B cell (primary cell): ENCODE measurements at regions not wholly inside any gene's neighbourhood (a gene's known extent, or its start where the extent isn't known, plus 50 kb on each side); places are given as distances from the start of the nearest gene placed in this dataset.

ENCODE experiments used
- ATAC-seq: fragments of 200-7000 bp; cut with Tn5 transposase; one replicate; pipeline ENCODE4 v1.10.0; 2021; ENCODE audit warnings: low read depth, mild to moderate bottlenecking, moderate number of reproducible peaks, moderate library complexity
- CTCF ChIA-PET: fragments of 350-600 bp; sonication (Branson Sonifier 250); formaldehyde crosslinking; loops from one replicate; lab custom pipeline; 2021; ENCODE audit warnings: antibody characterized with exemption, inconsistent platforms; lab: Charles Lee
- POLR2A ChIA-PET: fragments of 350-600 bp; sonication (Branson Sonifier 250); formaldehyde crosslinking; loops from one replicate; lab custom pipeline; 2021; ENCODE audit warnings: antibody characterized with exemption; lab: Charles Lee
- DNase-seq: peaks from one replicate; pipeline ENCODE4 v3.0.0; 2013
- H2AFZ ChIP-seq: 2 replicates; pipeline ENCODE4 v1.6.1; 2012; ENCODE audit warnings: mild to moderate bottlenecking, low read depth, low read length; ENCODE audit not compliant: insufficient read depth, poor library complexity, severe bottlenecking
- H3K27ac ChIP-seq, 2 donors: 1 replicate in 1 of 2; 2 replicates in 1 of 2; pipeline ENCODE4 v1.5.1; 2012 to 2013; ENCODE audit warnings: low read length in 2 of 2, mild to moderate bottlenecking in 2 of 2, moderate library complexity in 1 of 2
- H3K27me3 ChIP-seq, 4 experiments: fragments of 200-600 bp in 1 of 4; sonication (generic) in 1 of 4; replicated peaks in 1 of 4; 1 replicate in 2 of 4; 2 replicates in 2 of 4; pipeline versions ENCODE4 v1.6.1 to v1.7.0; 2013 to 2016; ENCODE audit warnings: low read length in 3 of 4, mild to moderate bottlenecking in 2 of 4, mixed read lengths in 1 of 4, moderate library complexity in 1 of 4; ENCODE audit not compliant: insufficient read depth in 4 of 4, control insufficient read depth in 3 of 4; ENCODE audit errors: control extremely low read depth in 1 of 4
- H3K36me3 ChIP-seq, 2 experiments: replicated peaks in 1 of 2; 1 replicate in 1 of 2; 2 replicates in 1 of 2; pipeline versions ENCODE4 v1.6.1 to v1.7.1; 2013; ENCODE audit warnings: low read length in 1 of 2; ENCODE audit not compliant: insufficient read depth in 2 of 2, control insufficient read depth in 1 of 2; ENCODE audit errors: control extremely low read depth in 1 of 2, extremely low read depth in 1 of 2
- H3K4me1 ChIP-seq, 2 donors: fragments of 200-600 bp in 1 of 2; sonication (generic) in 1 of 2; 1 replicate in 1 of 2; 2 replicates in 1 of 2; pipeline versions ENCODE4 v1.5.1 to v1.6.1; 2013 to 2017; ENCODE audit warnings: low read length in 2 of 2; ENCODE audit not compliant: control insufficient read depth in 2 of 2, insufficient read depth in 2 of 2
- H3K4me2 ChIP-seq: replicated peaks from 2 replicates; pipeline ENCODE3; 2012; ENCODE audit warnings: mild to moderate bottlenecking, low read depth, low read length; ENCODE audit not compliant: poor library complexity, severe bottlenecking
- H3K4me3 ChIP-seq, 5 experiments: fragments of 200-600 bp in 1 of 5; sonication (generic) in 1 of 5; 1 replicate in 3 of 5; 2 replicates in 2 of 5; pipeline versions ENCODE4 v1.5.1 to v1.7.0; 2011 to 2016; ENCODE audit warnings: low read length in 4 of 5, mild to moderate bottlenecking in 4 of 5, low read depth in 2 of 5, control low read depth in 1 of 5, moderate library complexity in 1 of 5; ENCODE audit not compliant: insufficient read depth in 1 of 5; ENCODE audit errors: control extremely low read depth in 1 of 5, extremely low read depth in 1 of 5
- H3K79me2 ChIP-seq: fragments of 200-600 bp; sonication (generic); one replicate; pipeline ENCODE4 v1.6.0; 2016; ENCODE audit warnings: low read length; ENCODE audit not compliant: control insufficient read depth, insufficient read depth
- H3K9ac ChIP-seq: fragments of 200-600 bp; sonication (generic); 2 replicates; pipeline ENCODE4 v1.6.1; 2017; ENCODE audit warnings: mild to moderate bottlenecking, low read length, moderate library complexity
- H3K9me3 ChIP-seq, 3 donors: one replicate each; pipeline versions ENCODE4 v1.6.1 to v1.7.1; 2013; ENCODE audit warnings: low read length in 2 of 3; ENCODE audit not compliant: control insufficient read depth in 2 of 3, insufficient read depth in 1 of 3; ENCODE audit errors: control extremely low read depth in 1 of 3
- H4K20me1 ChIP-seq: 2 replicates; pipeline ENCODE4 v1.6.0; 2012; ENCODE audit warnings: mild to moderate bottlenecking, low read length; ENCODE audit not compliant: insufficient read depth, control insufficient read depth, poor library complexity, severe bottlenecking
- H3K27ac Mint-ChIP-seq: one replicate; pipeline ENCODE4 v1.8.0; 2021; ENCODE audit warnings: mixed read lengths
- H3K27me3 Mint-ChIP-seq: one replicate; pipeline ENCODE4 v1.8.0; 2021; ENCODE audit warnings: mixed read lengths
- H3K4me1 Mint-ChIP-seq: one replicate; pipeline ENCODE4 v1.8.0; 2021; ENCODE audit warnings: mixed read lengths
- H3K4me3 Mint-ChIP-seq: one replicate; pipeline ENCODE4 v1.8.0; 2021; ENCODE audit warnings: mixed read lengths
- H3K9me3 Mint-ChIP-seq: one replicate; pipeline ENCODE4 v1.8.0; 2022; ENCODE audit warnings: mixed read lengths; ENCODE audit not compliant: insufficient read depth
- CTCF ChIP-seq: fragments of 200-600 bp; IDR thresholded peaks from one replicate; pipeline ENCODE4 v1.8.0; 2022; ENCODE audit warnings: antibody characterized with exemption, mild to moderate bottlenecking
- EZH2 ChIP-seq: IDR thresholded peaks from 2 replicates; pipeline ENCODE4 v1.6.1; 2012; ENCODE audit warnings: borderline replicate concordance, low read depth, mild to moderate bottlenecking, moderate library complexity, low read length; ENCODE audit not compliant: insufficient read depth, poor library complexity, severe bottlenecking
- WGBS: methylation state at CpG from one replicate; pipeline ENCODE4 v1.1.5; 2013; ENCODE audit warnings: missing lambda C conversion rate; ENCODE audit not compliant: insufficient coverage; 5-methylcytosine and 5-hydroxymethylcytosine counted together
- intact Hi-C: fragments of 100-400 bp; cut with micrococcal nuclease; formaldehyde crosslinking; loops from one replicate; pipeline ENCODE4 v1.10.0; 2022

GRCh38 chr3:105233010-105233409, 133.7 kb upstream of the ALCAM start:
- peaks cover 2% of the 10 kb centered on the region for H3K9me3 Mint-ChIP-seq
- no peaks in the 10 kb centered on the region for H3K4me1 ChIP-seq
- peaks cover 0 to 2% (median 0%) of the 10 kb centered on the region in 3 donors for H3K9me3 ChIP-seq
- H3K36me3 ChIP-seq, result no peaks in the 10 kb centered on the region
- intact Hi-C loops, result no loop called here
- no peak for ATAC-seq
- no peak overlapping the region for H3K4me3 Mint-ChIP-seq
- H4K20me1 ChIP-seq, result no peaks in the 10 kb centered on the region
- no peak overlapping the region for H3K4me2 ChIP-seq
- no peaks in the 10 kb centered on the region for H3K79me2 ChIP-seq
- H3K27ac Mint-ChIP-seq, result no peak overlapping the region
- H3K27ac ChIP-seq, result no peak overlapping the region
- H2AFZ ChIP-seq, result no peak overlapping the region
- H3K4me1 Mint-ChIP-seq, result no peaks in the 10 kb centered on the region
- no CpG with 5 or more reads among the region's 1 CpG for WGBS
- no peak overlapping the region for H3K4me3 ChIP-seq
- H3K9ac ChIP-seq, result no peak overlapping the region
- no peaks in the 10 kb centered on the region for H3K27me3 ChIP-seq
- CTCF ChIA-PET, result no interaction called here
- no peak for DNase-seq
- POLR2A ChIA-PET, result no interaction called here
- TF ChIP-seq EZH2 (no peak), CTCF (no peak)
- H3K27me3 Mint-ChIP-seq, result peaks cover 11% of the 10 kb centered on the region

- WGBS, result no CpG with 5 or more reads among the region's 2 CpGs
- ATAC-seq, result no peak
Measured at GRCh38 chr3:105235221-105235620, 131.5 kb upstream of the ALCAM start.

More at GRCh38 chr3:105235221-105235620, 131.5 kb upstream of the ALCAM start:
- no peak overlapping the region for H3K4me2 ChIP-seq
- no peaks in the 10 kb centered on the region for H3K9me3 ChIP-seq
- no peak overlapping the region for H3K27ac ChIP-seq
- no peaks in the 10 kb centered on the region for H3K4me1 ChIP-seq
- Mint-ChIP-seq H3K27me3 (peaks cover 8% of the 10 kb centered on the region), H3K4me1 (no peaks in the 10 kb centered on the region), H3K27ac (no peak overlapping the region), H3K9me3 (no peaks in the 10 kb centered on the region), H3K4me3 (no peak overlapping the region)
- H3K4me3 ChIP-seq, result no peak overlapping the region
- no peaks in the 10 kb centered on the region for H3K79me2 ChIP-seq
- ChIA-PET CTCF (no interaction called here), POLR2A (no interaction called here)
- TF ChIP-seq EZH2, result no peak
- no peak for TF ChIP-seq CTCF
- no peak for DNase-seq
- no peaks in the 10 kb centered on the region for H4K20me1 ChIP-seq
- H3K9ac ChIP-seq, result no peak overlapping the region
- no peaks in the 10 kb centered on the region for H3K36me3 ChIP-seq
- intact Hi-C loops, result no loop called here
- no peak overlapping the region for H2AFZ ChIP-seq
- no peaks in the 10 kb centered on the region for H3K27me3 ChIP-seq
